NCI-H1694 treated with DMSO at 0.1 percent for 48 hours (cell line): ENCODE measurements at regions not wholly inside any gene's neighbourhood (a gene's known extent, or its start where the extent isn't known, plus 50 kb on each side); places are given as distances from the start of the nearest gene placed in this dataset.

Source experiments
- DNase-seq: peaks from one replicate; lab custom pipeline; 2025; lab: John Stamatoyannopoulos, UW

- DNase-seq, result no peak
Measured at GRCh38 chr2:35938838-35939237, 416.7 kb upstream of the CRIM1 start.

- no peak for DNase-seq
Measured at GRCh38 chr2:35933031-35933430, 422.5 kb upstream of the CRIM1 start.

GRCh38 chr2:35932276-35932963, 423.2 kb upstream of the CRIM1 start:
- DNase-seq, result no peak

- no peak for DNase-seq
Measured at GRCh38 chr2:35931626-35932025, 424.0 kb upstream of the CRIM1 start.

GRCh38 chr2:35931115-35931514, 424.5 kb upstream of the CRIM1 start:
- DNase-seq, result no peak

- DNase-seq, result no peak
Measured at GRCh38 chr2:35929551-35929950, 426.0 kb upstream of the CRIM1 start.

- no peak for DNase-seq
Measured at GRCh38 chr2:35920061-35920460, 435.5 kb upstream of the CRIM1 start.

GRCh38 chr2:35915261-35915660, 440.3 kb upstream of the CRIM1 start:
- DNase-seq, result no peak

GRCh38 chr2:35891936-35892335, 463.6 kb upstream of the CRIM1 start:
- DNase-seq, result no peak

- no peak for DNase-seq
Measured at GRCh38 chr2:35891528-35891927, 464.1 kb upstream of the CRIM1 start.

- DNase-seq, result no peak
Measured at GRCh38 chr2:35887146-35887545, 468.4 kb upstream of the CRIM1 start.

- no peak for DNase-seq
Measured at GRCh38 chr2:35873921-35874320, 481.7 kb upstream of the CRIM1 start.

GRCh38 chr2:35871672-35872071, 483.9 kb upstream of the CRIM1 start:
- no peak for DNase-seq

- DNase-seq, result no peak
Measured at GRCh38 chr2:35870713-35871112, 484.9 kb upstream of the CRIM1 start.

- no peak for DNase-seq
Measured at GRCh38 chr2:35864141-35864540, 491.4 kb upstream of the CRIM1 start.

- no peak for DNase-seq
Measured at GRCh38 chr2:35858216-35858615, 497.4 kb upstream of the CRIM1 start.

GRCh38 chr2:35857498-35857897, 498.1 kb upstream of the CRIM1 start:
- DNase-seq, result no peak

GRCh38 chr2:35831385-35831784, 524.2 kb upstream of the CRIM1 start:
- no peak for DNase-seq

- no peak for DNase-seq
Measured at GRCh38 chr2:35830833-35831232, 524.7 kb upstream of the CRIM1 start.

GRCh38 chr2:35827086-35827485, 528.5 kb upstream of the CRIM1 start:
- DNase-seq, result no peak

- DNase-seq, result no peak
Measured at GRCh38 chr2:35822716-35823115, 532.9 kb upstream of the CRIM1 start.

GRCh38 chr2:35821675-35822074, 533.9 kb upstream of the CRIM1 start:
- DNase-seq, result no peak

- no peak for DNase-seq
Measured at GRCh38 chr2:35820391-35820790, 535.2 kb upstream of the CRIM1 start.

GRCh38 chr2:35819033-35819432, 536.5 kb upstream of the CRIM1 start:
- no peak for DNase-seq
